Breast epithelium (tissue), 4 donors: ENCODE measurements at regions not wholly inside any gene's neighbourhood (a gene's known extent, or its start where the extent isn't known, plus 50 kb on each side); places are given as distances from the start of the nearest gene placed in this dataset.

Experiments used
- DNase-seq, 2 donors: peaks; one replicate each; pipeline ENCODE4 v3.0.0-alpha.2; 2019; ENCODE audit warnings: low spot score in 2 of 2
- H3K27ac ChIP-seq, 2 donors: fragments of 200-600 bp; sonication (generic) in 1 of 2; one replicate each; pipeline ENCODE4 v1.5.1; 2016 to 2019; ENCODE audit warnings: mild to moderate bottlenecking in 1 of 2
- H3K27me3 ChIP-seq, 2 donors: fragments of 200-600 bp; sonication (generic) in 1 of 2; one replicate each; pipeline versions ENCODE4 v1.5.1 to v1.6.0; 2017 to 2019; ENCODE audit warnings: control low read depth in 1 of 2, mild to moderate bottlenecking in 1 of 2
- H3K36me3 ChIP-seq: fragments of 200-600 bp; one replicate; pipeline ENCODE4 v1.5.1; 2019
- H3K4me1 ChIP-seq, 2 donors: fragments of 200-600 bp; sonication (generic); one replicate each; pipeline ENCODE4 v1.5.1; 2016 to 2019; ENCODE audit warnings: control low read depth in 1 of 2
- H3K4me3 ChIP-seq, 3 donors: fragments of 200-600 bp; sonication (generic); 1 replicate in 2 of 3; 2 replicates in 1 of 3; pipeline ENCODE4 v1.5.1; 2016 to 2019; ENCODE audit warnings: mild to moderate bottlenecking in 3 of 3, moderate library complexity in 2 of 3
- H3K9me3 ChIP-seq, 2 donors: fragments of 200-600 bp; sonication (generic) in 1 of 2; one replicate each; pipeline ENCODE4 v1.5.1; 2016 to 2019; ENCODE audit warnings: control low read depth in 1 of 2
- POLR2A ChIP-seq: fragments of 450-650 bp; IDR thresholded peaks from one replicate; pipeline ENCODE4 v1.6.1; 2016; ENCODE audit warnings: antibody characterized with exemption, mild to moderate bottlenecking, moderate library complexity
- POLR2AphosphoS5 ChIP-seq, 3 donors: sonication (generic); formaldehyde crosslinking; IDR thresholded peaks; one replicate each; pipeline ENCODE4 v1.6.1; 2017; ENCODE audit warnings: antibody characterized with exemption in 3 of 3
- intact Hi-C: fragments of 100-400 bp; cut with DNase I; formaldehyde crosslinking; loops from one replicate; pipeline ENCODE4 v1.15.1; 2023; ENCODE audit warnings: low total_unique reads
- TF ChIP-seq, protein P1 (sequence below), 3 donors: fragments of 450-650 bp; IDR thresholded peaks; one replicate each; pipeline ENCODE4 v1.5.1; 2016 to 2017; ENCODE audit warnings: antibody characterized with exemption in 3 of 3, mild to moderate bottlenecking in 3 of 3, moderate library complexity in 3 of 3

DNA sequence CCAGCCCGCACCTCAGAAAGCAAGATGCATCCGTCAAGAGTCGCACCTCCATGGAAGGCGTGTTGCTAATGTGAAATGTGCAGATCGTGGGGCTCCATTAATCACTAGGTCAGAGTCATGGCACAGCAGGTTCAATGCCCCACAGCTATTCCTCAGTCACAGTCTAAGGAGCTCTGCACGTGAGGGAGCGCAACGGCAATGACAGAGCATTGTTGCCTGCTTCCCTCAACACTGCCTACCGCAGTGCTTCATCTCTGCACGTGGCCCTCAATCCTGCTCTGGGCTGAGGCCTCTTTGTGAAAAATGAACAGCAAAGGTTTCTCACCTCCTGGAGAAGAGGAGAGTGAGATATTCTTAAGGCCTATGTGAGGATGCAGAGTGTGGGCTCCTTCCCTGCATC is 995.2 kb upstream of the TMEM132C start:
- Histone ChIP-seq H3K9me3 (no peaks in the 10 kb centered on the region), H3K36me3 (no peaks in the 10 kb centered on the region), H3K4me1 (no peaks in the 10 kb centered on the region), H3K27ac (no peak overlapping the region), H3K4me3 (no peak overlapping the region), H3K27me3 (no peaks in the 10 kb centered on the region)
- intact Hi-C loops: no loop called here
- no peak for TF ChIP-seq POLR2A
- no peak for TF ChIP-seq POLR2AphosphoS5 (IDR thresholded peaks at IDR 0.05)
- TF ChIP-seq, protein P1, sequence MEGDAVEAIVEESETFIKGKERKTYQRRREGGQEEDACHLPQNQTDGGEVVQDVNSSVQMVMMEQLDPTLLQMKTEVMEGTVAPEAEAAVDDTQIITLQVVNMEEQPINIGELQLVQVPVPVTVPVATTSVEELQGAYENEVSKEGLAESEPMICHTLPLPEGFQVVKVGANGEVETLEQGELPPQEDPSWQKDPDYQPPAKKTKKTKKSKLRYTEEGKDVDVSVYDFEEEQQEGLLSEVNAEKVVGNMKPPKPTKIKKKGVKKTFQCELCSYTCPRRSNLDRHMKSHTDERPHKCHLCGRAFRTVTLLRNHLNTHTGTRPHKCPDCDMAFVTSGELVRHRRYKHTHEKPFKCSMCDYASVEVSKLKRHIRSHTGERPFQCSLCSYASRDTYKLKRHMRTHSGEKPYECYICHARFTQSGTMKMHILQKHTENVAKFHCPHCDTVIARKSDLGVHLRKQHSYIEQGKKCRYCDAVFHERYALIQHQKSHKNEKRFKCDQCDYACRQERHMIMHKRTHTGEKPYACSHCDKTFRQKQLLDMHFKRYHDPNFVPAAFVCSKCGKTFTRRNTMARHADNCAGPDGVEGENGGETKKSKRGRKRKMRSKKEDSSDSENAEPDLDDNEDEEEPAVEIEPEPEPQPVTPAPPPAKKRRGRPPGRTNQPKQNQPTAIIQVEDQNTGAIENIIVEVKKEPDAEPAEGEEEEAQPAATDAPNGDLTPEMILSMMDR (IDR thresholded peaks at IDR 0.05): no peak
- no peak for DNase-seq

DNA sequence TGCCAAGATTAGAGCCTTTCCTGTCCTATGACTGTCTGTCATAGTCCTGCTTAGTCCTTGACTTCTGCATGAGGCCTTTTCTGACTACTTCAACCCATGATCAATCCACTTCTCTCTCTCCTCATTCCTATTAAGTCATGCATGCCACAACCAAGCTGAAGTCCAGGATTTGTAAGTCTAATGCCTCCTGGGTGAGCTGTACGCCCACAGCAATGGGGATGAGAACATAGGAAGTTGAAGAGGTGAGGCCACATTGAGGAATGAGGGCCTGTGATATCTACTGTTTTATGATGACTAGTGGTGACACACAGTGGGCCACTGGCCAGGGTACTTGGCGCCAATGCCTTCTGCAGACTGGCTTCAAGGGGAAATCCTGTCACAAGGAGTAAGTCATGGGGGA is 994.1 kb upstream of the TMEM132C start:
- no peak overlapping the region for H3K4me3 ChIP-seq
- H3K27ac ChIP-seq: no peak overlapping the region
- no peak for TF ChIP-seq POLR2AphosphoS5 (IDR thresholded peaks at IDR 0.05)
- TF ChIP-seq, protein P1 (IDR thresholded peaks at IDR 0.05): no peak
- TF ChIP-seq POLR2A: no peak
- no peaks in the 10 kb centered on the region for H3K36me3 ChIP-seq
- H3K27me3 ChIP-seq: no peaks in the 10 kb centered on the region
- intact Hi-C loops: no loop called here
- no peaks in the 10 kb centered on the region for H3K9me3 ChIP-seq
- no peaks in the 10 kb centered on the region for H3K4me1 ChIP-seq
- DNase-seq: no peak

- Histone ChIP-seq H3K36me3 (no peaks in the 10 kb centered on the region), H3K4me3 (no peak overlapping the region), H3K27ac (no peak overlapping the region), H3K27me3 (no peaks in the 10 kb centered on the region), H3K4me1 (no peaks in the 10 kb centered on the region), H3K9me3 (no peaks in the 10 kb centered on the region)
- intact Hi-C loops: no loop called here
- no peak for DNase-seq
- no peak for TF ChIP-seq POLR2AphosphoS5 (IDR thresholded peaks at IDR 0.05)
- TF ChIP-seq POLR2A: no peak
- TF ChIP-seq, protein P1 (IDR thresholded peaks at IDR 0.05): no peak
Measured at GRCh38 chr12:127273626-127274025, 993.3 kb upstream of the TMEM132C start.

- intact Hi-C loops: no loop called here
- no peak overlapping the region for H3K27ac ChIP-seq
- DNase-seq: no peak
Measured at GRCh38 chr12:127275416-127275815, 991.6 kb upstream of the TMEM132C start.

GRCh38 chr12:127277882-127278281 is 989.1 kb upstream of the TMEM132C start:
- peaks cover 0 to 6% of the 10 kb centered on the region in 2 donors for H3K27me3 ChIP-seq
- no peaks in the 10 kb centered on the region for H3K9me3 ChIP-seq
- H3K36me3 ChIP-seq: no peaks in the 10 kb centered on the region
- no peak overlapping the region for H3K27ac ChIP-seq
- no peak overlapping the region for H3K4me3 ChIP-seq
- H3K4me1 ChIP-seq: no peaks in the 10 kb centered on the region
- TF ChIP-seq POLR2AphosphoS5 (IDR thresholded peaks at IDR 0.05) (no peak), POLR2A (no peak)
- TF ChIP-seq, protein P1 (IDR thresholded peaks at IDR 0.05): no peak
- DNase-seq: no peak
- intact Hi-C loops: no loop called here

More at GRCh38 chr12:127275416-127275815, 991.6 kb upstream of the TMEM132C start:
- peaks cover 0 to 2% of the 10 kb centered on the region in 2 donors for H3K27me3 ChIP-seq
- H3K4me1 ChIP-seq: no peaks in the 10 kb centered on the region
- H3K4me3 ChIP-seq: no peak overlapping the region
- TF ChIP-seq POLR2A: no peak
- no peak for TF ChIP-seq POLR2AphosphoS5 (IDR thresholded peaks at IDR 0.05)
- TF ChIP-seq, protein P1 (IDR thresholded peaks at IDR 0.05): no peak
- no peaks in the 10 kb centered on the region for H3K9me3 ChIP-seq
- H3K36me3 ChIP-seq: no peaks in the 10 kb centered on the region
